ENCODE measurements at regions not wholly inside any gene's neighbourhood (a gene's known extent, or its start where the extent isn't known, plus 50 kb on each side); places are given as distances from the start of the nearest gene placed in this dataset.

DNA sequence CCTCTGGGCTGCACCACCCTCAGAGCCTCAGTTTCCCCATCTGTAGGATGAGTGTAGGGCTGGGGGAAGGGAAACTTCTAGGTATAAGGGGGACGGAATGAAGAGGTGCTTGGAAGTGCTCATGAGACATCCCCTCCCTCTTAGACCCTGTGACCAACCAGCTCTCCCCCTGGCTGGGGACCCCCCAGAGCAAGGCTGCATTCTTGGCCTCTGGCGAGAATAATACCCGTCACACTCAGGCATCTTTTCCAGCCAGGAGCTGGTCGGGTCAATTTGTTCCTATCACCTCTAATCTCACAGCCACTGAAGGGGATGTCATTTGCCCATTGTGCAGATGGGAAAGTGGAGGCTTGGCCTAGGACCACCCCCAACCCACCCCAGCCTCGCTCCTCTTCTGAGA is 443.0 kb downstream of the PTPRU start:
- TF ChIP-seq, protein P1, sequence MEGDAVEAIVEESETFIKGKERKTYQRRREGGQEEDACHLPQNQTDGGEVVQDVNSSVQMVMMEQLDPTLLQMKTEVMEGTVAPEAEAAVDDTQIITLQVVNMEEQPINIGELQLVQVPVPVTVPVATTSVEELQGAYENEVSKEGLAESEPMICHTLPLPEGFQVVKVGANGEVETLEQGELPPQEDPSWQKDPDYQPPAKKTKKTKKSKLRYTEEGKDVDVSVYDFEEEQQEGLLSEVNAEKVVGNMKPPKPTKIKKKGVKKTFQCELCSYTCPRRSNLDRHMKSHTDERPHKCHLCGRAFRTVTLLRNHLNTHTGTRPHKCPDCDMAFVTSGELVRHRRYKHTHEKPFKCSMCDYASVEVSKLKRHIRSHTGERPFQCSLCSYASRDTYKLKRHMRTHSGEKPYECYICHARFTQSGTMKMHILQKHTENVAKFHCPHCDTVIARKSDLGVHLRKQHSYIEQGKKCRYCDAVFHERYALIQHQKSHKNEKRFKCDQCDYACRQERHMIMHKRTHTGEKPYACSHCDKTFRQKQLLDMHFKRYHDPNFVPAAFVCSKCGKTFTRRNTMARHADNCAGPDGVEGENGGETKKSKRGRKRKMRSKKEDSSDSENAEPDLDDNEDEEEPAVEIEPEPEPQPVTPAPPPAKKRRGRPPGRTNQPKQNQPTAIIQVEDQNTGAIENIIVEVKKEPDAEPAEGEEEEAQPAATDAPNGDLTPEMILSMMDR (IDR thresholded peaks at IDR 0.05): no peak
- no peak for TF ChIP-seq POLR2A (IDR thresholded peaks at IDR 0.05)

Measured in ovary (tissue), 3 donors.